GM23248 (cell line): ENCODE measurements at regions not wholly inside any gene's neighbourhood (a gene's known extent, or its start where the extent isn't known, plus 50 kb on each side); places are given as distances from the start of the nearest gene placed in this dataset.

Source experiments
- EZH2 ChIP-seq: fragments of 200-600 bp; sonication (generic); IDR thresholded peaks from 2 replicates; pipeline ENCODE4 v1.6.1; 2018; ENCODE audit warnings: antibody characterized with exemption, mild to moderate bottlenecking; ENCODE audit not compliant: insufficient read depth, poor library complexity, severe bottlenecking
- EZH2phosphoT487 ChIP-seq: fragments of 200-600 bp; sonication (generic); IDR thresholded peaks from 2 replicates; pipeline ENCODE4 v1.6.1; 2018; ENCODE audit warnings: antibody characterized with exemption, moderate library complexity, mild to moderate bottlenecking, low read depth; ENCODE audit not compliant: insufficient read depth

GRCh38 chr7:118590107-118590506 lies 365.6 kb downstream of the ANKRD7 start:
- TF ChIP-seq EZH2 (no peak), EZH2phosphoT487 (no peak)
